ENCODE measurements at regions not wholly inside any gene's neighbourhood (a gene's known extent, or its start where the extent isn't known, plus 50 kb on each side); places are given as distances from the start of the nearest gene placed in this dataset.

DNA sequence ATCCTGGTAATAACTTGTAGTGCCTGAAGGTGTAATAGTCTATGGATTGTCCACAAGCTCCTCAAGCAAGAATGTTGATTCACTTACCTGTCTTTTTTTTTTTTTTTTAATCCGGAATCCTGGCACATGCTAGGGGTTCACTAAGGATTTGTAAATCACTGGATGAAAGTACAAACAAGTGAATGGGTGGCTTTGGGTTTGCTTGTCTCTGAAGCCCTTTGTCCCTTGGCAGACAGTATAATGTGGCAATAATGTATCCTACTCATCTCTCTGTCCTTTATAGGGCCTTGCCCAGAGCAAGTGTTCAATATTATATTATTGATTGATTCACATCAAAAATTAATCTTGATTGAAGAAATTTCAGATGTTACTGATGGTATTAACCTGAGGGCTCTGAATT is 334.0 kb upstream of the CPEB2 start:
- no peak for DNase-seq

DNA sequence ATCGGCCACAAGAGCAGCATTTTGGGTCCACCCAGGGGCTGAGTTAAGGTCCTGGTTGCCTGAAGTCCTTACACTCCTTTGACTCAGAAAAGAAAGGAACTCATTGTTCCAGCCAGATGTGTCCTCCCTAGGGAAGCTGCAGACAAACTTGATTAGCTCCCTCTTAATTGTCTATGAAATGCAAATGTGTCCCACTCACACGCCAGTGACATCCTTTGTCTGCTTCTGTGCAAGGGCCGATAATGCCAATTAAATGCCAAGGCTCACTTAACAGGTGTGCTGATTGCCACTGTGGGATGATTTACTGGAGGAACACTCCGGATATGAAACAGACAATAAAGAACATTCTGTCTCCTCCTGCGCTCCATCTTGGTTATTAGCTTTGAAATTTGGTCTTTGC is 332.9 kb upstream of the CPEB2 start:
- no peak for DNase-seq

DNA sequence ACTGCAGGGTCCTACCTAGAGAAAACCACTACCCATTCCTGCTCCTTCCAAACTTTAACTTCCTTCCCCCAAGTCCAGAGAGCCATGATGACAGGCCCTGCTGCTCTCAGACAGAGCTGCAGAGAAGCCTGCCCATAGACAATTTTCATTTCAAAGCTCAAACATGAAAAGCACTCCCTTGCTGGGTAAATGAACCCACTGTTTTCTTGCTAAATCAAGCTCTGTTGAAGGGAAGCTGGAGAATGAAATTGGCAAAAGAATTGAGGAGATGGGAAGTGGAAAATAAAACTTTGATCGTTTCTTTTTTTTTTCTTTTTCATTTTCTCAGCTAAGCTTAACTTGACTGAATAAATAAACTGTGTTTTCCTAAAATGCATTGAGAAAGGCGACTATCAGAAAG is 331.1 kb upstream of the CPEB2 start:
- DNase-seq = no peak

DNA sequence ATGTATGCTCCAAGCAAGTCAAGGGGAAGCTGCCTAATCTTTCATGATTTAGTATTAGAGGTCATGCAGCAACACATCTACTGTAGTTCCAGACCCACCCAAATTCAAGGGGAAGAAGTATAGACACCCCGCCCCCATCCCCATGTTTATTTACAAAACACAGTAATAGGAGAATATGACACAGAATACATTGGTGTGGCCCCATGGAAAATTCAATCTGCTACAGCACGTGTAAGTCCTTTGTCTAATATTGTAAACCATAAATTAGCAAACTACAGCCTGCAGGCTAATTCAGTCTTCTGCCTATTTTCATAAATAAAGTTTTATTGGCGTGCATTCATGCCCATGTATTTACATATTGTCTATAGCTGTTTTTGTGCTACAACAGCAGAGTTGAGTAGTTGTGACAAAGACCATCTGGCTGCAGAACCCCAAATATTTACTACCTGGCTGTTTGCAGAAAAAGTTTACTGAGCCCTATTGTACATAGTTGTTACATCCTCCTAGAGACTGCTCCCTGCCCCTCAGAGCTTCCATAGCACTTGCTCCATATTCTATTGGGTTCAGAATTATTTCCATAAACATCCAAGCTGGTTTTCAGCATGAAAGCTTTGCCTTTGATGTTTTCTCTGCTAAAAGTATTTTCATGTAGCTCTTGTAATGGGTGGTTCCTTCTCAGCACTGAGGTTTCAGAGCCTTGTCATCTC is 326.8 kb upstream of the CPEB2 start:
- no peak for DNase-seq

DNA sequence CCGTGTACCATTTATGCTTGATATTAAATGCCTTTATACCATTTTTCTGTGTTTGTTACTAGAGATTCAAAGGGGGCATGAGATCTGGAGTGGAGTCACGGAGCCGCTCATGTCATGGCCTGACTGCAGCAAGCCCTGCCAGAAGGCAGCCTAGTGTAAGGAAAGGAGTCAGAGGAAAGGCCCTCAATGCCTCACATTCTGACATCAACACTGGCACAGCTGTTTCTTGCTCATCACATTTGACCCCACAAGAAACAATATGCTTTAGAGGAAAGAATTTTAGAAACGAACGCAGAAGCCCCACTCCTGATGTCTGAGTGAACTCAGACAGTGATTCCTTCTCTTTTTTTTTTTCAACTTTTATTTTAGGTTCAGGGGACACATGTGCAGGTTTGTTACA is 322.4 kb upstream of the CPEB2 start:
- no peak for DNase-seq

DNA sequence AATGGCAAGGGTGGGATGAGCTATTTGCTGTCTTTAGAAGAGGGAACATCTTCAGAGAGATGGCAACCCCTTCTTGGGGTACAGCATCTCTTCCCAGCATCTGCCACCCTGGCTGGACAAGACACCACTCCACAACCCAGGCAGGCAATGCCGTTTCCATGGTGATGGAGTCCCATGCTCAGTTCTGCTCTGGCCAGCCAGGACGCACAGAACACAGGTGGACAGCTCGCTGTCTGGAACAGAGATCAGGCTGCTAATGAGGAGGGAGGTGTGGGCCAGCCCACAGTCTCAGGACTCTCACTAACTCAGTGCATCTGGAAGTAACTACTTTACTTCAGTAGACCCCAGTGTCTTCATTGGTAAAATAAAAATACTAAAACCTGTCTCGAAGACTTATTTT is 321.0 kb upstream of the CPEB2 start:
- no peak for DNase-seq

DNA sequence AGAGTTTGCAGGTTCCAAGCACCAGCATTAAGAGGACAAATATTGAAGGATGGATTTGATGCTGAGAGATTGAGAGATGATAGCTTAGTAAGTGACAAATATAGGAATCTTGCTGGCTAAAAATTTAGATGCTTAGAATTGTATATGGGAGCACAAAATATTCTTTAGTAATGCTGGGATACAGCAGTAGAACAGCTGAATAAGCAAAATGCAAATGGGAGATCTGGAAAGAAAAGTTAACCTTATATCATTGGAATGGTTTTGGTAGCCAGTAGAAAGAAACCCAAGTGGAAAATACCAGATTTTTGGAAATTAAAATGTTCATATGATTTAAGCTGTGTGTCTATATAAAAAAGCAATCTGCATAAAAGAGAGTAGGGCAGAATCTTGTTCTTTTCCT is 308.6 kb upstream of the CPEB2 start:
- DNase-seq = no peak

DNA sequence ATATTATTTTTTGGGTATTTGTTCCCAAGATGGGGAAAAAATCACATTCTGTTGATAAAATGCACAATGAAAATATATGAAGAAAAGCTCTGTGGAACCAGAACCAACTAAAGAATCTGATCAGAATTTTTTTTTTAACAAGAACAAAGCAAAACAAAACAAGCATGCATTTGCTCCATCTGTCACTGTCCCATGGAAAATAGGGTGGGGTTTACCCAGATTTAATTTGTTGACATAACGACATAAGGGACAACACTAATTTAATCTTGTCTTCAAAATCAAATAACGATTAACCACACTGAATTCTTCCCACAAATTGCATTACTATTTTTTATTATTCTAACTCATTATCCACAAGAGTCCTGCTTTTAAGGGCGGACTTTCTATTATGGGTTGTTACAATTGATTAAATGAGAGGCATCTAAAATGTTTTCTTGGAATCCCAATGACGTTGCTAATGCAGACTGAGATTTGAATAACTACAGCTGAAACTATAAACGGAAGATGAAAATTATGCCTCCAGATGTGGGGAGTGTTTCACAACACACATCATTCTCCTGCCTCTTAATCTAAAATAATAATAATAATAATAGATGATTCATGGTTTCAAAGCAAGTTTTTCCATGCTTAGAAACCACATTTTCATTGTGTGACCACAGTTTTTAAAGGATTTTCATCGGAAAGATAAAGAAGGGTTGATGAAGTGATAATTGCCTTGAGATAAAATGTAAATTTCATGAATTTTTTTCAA is 307.0 kb upstream of the CPEB2 start:
- DNase-seq = no peak

DNA sequence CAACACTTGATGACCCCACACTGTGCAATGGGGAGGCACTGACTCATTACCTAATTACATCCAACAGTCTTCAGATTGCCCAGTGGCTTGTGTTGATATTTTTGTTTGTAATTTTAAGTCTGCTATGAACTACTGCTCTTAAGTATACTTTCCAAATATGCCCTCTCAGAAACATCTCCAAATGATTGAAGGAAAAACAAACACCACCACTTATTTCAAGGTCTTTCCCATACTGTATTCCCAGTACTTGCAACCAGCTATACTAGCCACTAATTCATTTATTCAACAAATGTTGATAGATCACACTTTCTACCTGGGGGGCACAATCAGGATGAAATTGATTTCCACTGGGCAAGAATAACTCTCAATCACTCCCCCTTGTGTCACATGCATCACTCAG is 302.2 kb upstream of the CPEB2 start:
- DNase-seq = no peak

DNA sequence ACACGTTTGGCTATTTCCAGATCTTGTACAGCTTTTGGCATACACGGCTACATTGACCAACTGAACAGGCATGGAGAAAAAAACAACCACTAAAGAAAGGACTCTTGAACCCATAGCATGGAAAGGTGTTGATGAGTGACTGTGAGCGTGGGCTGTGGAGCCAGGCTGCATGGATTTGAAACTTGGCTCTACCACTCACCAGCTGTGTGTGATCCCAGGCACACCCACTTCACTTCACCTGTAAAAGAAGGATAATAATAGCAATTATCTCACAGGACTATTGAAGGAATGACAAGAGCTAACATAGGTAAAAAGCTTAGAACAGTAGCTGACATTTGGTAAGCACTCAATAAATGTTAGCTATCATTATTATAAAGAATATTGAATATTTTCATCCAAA is 301.7 kb upstream of the CPEB2 start:
- no peak for DNase-seq

DNA sequence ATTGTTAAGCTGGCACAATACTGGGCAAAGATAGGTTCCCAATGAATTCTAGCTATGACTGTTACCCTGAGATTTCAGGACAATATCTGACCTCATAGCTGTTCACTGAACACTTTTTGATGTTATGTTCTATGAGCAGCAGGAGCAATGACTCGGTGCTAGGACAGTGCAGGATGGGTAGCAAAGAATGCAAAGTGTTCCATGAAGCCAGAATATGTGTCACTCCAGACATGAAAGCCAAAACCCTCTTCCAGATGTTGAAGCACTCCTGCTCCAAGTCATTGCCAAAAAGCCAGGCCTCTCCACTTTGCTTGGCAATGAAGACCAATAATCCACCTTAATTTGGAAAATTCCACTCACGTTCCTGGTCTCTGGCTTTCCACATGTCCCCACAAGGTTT is 300.9 kb upstream of the CPEB2 start:
- DNase-seq = no peak

DNA sequence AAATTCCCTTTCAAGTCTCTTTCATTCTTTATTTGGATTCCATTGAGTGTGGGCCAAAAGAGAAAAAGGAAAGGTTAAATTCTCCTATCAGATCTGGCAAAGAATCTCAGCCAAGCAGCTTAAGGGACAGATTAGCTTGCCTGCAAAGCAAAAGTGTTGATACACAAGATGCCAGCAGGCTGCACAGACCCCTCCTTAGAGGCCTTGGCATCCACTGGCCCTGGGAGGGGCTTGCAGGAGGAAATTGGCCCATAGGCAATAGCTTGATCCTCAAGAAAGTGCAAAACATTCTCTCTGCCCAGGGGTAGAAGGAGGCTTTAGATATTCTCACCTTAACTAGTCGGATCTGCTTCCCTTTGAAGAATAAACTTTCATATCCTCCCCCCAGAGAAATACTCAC is 300.4 kb upstream of the CPEB2 start:
- no peak for DNase-seq

DNA sequence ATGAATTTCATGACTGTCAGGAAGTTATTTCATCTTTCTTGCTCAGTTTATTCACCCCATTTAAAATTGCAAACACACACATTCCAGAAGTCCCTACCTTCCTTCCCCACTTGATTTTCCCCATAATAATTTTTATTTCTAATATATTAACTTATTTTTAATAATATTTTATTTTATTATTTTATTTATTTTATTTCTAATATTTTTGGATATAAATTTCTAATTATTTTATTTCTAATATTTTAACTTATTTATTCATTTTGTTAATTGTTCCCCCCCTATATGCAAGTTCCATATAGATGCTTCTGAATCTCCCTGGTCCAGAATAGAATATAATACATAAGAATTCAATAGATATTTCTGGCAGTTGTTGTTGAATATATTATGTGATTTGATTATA is 293.7 kb upstream of the CPEB2 start:
- DNase-seq = no peak

DNA sequence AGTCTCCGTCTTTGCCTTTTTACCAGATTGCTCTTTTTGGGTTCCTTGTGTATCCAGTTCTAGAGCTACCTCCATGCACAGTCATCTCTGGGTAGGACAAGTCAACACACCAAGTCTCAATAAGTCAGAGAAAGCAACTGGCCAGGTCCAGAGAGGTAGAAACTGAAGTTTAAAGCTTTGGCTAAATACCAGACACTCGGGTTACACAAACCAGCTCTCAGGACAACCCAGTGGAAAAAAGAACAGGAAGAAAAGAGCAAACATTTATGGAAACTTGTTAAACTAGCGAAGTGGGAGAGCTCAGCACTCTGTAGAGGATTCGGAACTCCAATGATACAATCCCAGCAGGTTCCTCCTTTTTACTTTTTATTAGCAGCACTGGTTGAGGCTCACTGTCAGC is 291.0 kb upstream of the CPEB2 start:
- no peak for DNase-seq

DNA sequence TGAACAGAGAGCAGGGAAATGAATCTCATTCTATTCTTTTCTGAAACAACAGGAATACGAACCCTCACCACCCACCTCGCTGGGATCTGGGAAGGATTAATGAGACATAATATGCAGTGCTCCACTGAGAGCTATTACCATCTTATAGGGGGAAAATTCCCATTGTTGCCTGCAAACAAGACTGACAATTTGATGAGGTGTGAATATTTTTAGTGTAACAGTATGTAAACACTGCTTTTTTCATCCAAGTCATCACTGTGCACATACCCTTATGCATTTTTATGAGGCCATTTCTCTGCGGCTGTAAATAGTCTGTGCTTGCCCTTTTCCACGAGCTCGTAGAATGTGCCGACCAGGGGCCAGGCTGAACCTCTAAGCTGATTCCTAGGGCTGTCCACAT is 285.6 kb upstream of the CPEB2 start:
- no peak for DNase-seq

DNA sequence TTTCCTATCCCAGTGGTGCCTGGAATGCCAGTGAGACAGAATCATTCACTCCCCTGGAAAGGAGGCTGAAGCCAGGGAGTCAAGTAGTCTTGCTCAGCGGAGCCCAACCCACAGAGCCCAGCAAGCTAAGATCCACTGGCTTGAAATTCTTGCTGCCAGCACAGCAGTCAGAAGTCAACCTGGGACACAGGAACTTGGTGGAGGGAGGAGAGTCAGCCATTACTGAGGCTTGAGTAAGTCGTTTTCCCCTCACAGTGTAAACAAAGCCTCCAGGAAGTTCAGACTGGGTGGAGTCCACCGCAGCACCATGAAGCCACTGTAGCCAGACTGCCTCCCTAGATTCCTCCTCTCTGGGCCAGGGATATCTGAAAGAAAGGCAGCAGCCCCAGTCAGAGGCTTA is 283.2 kb upstream of the CPEB2 start:
- no peak for DNase-seq

DNA sequence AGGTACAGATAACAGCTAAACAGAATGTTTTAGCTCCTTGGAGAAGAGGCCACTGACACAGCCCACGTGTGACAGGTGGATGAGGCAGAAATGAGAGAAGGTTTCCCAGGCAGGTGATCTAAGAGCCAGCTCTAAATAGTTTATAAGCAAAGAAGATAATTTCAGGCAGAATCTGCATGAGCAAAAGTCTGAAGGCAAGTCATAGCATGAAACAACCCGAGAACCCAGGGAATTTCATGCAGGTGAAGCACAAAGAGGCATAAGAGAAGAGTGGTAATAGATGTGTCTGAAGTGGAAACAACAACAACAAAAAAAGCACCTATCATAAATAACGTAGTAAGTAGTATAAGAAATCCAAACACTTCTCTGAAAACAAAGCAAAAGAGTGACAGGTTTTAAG is 275.8 kb upstream of the CPEB2 start:
- no peak for DNase-seq

DNA sequence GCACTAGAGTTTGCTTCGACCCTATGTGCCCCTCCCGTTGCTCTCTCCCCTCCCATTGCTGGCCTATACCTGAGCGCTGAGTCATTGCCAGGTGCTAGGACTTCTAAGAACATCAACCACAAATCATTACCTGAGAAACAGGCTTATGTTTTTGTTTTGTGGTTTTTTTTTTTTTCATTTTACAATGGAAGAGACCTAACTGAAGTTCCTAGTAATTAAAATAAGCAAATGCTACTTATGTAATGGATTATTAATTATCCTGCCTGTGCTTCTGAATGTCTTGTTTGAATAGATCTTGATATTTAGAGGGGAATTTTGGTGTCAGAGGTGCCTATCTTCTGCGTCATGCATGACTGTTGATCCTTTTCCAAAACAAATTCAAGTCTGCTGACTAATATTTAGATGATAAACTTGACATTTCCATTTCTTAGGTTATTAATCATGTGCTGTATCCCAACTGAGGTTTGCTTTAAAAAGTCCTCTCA is 275.4 kb upstream of the CPEB2 start:
- DNase-seq = no peak

DNA sequence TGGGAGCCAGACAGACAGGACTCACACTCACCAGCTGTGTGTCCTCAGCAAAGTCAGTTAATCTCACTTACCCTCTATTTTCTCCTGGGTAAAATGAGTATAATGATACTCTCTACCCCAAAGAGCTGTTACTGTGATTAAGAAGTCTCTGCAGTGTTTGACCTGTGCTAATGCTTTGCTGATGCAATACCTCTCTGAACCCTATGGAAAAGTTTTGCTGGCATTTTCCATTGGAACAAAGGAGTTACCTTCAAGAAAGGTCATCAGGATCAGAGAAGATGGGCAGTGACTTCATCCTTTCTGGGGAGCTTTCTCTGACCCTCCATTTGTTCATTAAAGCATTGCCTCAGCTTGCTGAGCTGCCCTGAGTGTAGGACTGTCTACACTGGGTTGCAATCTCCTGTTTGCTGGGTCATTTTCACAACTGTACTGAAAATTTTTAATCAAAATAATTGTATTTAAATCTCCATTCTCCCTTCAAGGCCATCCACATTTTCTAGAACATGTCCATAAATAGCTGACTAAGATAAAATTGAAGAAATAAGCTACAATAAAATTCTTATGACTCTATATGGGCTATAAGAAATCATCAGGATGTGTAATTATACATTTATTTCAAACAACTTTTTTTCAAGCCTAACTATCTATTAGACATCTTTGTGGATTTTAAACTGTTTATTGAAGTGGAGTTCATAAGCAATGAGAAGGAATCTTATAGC is 272.8 kb upstream of the CPEB2 start:
- DNase-seq = no peak

DNA sequence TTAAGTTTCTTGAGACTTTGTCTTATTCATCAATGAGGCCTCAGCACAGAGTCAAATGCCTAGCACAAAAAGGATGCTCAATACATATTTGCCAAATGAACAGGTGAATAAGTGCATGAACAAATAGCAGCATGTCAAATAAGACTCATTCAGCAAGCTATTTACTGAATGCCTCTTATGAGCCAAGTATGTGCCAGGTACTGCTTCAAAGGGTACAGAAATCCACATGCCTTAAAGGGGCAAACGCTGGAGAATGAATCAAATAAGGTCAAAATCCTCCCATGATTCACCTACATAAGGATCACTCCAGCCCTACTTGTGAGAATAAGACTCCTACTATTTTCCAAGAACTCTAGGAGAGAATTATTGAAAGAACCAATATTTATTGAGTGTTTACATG is 260.2 kb upstream of the CPEB2 start:
- DNase-seq = no peak

DNA sequence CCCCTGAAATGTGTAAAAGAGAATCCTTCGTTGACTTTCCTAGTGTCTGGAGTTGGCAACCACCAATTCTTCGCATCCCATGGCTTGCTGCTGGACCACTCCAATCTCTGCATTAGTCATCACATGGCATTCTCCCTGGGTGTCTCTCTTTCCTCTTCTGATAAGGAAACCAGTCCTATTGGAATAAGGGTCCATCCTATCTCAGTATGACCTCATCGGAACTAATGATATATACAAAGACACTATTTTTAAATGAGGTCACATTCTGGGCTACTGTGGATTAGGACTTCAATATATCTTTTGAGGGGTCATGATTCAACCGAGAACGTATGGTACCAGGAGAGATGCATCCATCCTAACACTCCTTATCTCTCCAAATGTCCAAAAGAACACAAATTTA is 259.1 kb upstream of the CPEB2 start:
- no peak for DNase-seq

DNA sequence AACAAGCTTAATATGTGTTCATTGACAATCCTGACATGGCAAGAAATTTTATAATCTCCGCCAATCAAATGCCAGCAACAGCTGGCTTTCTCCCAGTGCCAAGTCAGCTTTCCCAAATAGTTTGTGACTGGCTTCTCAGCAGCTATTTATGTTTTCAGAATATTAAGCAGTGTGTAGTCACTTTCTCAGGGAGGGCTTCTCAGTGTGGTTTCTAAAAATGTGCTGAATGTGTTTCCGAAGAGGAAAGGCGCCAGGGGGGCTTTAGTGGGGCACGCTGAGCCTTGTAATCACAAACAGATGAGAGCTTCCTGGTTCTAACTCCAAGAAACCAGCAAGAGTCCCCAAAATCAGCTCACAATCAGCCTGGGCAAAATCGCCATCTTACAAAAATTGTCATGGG is 258.7 kb upstream of the CPEB2 start:
- DNase-seq = no peak

DNA sequence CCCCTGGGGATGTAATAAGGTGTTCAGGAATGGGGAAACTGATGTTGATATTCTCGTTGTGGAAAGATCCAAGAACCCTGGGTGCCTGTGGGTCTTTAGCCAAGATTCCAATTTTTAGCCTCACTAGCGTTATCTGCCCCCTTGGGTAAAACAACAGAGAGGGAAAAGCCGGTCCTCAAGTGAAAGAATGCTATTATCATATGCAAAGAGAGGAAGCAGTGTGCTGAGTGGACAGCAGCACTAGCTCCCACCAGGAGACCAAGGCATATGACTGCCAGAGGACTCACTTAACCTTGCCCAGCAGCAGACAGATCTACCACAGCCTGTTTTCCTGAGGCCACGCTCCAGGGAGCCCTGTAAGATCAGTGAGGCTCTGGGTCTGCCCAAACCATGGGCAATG is 257.9 kb upstream of the CPEB2 start:
- no peak for DNase-seq

DNA sequence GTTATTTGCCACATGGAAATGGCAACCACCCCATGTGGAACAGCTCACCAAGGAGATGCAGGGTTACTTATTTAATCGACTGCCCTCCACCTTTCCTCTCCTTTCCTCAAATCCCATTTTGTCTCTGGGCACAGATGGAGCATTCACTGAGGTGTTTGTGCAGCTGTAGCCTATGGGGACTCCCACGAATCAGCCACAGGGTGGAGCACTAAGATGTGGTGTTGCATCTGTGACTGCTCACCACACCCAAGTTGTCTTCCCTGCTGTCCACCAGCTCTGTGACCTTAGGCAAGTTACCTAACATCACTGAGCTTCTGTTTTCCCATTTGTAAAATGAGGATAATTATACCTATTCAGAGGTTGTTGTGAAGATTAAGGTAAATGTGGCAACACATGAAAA is 252.4 kb upstream of the CPEB2 start:
- no peak for DNase-seq
